Neuronal stem cell (in vitro differentiated cells): ENCODE measurements at regions not wholly inside any gene's neighbourhood (a gene's known extent, or its start where the extent isn't known, plus 50 kb on each side); places are given as distances from the start of the nearest gene placed in this dataset.
"Not testable (repeated sequence)": the region's sequence is repeated elsewhere in the genome, so short reads cannot be mapped to it uniquely, and the experiment has no call there.

ENCODE experiments used
- DNase-seq: peaks from one replicate; pipeline ENCODE4 v3.0.0-alpha.2; 2013; ENCODE audit warnings: low spot score
- H2AFZ ChIP-seq: one replicate; pipeline ENCODE4 v1.6.1; 2013; ENCODE audit warnings: mild to moderate bottlenecking, low read length, inconsistent platforms
- H2AK5ac ChIP-seq: 2 replicates; pipeline ENCODE4 v1.6.1; 2013; ENCODE audit warnings: low read depth, mild to moderate bottlenecking, inconsistent platforms, low read length, moderate library complexity, mixed read lengths
- H2BK120ac ChIP-seq: 2 replicates; pipeline ENCODE4 v1.6.1; 2013; ENCODE audit warnings: low read depth, mild to moderate bottlenecking, inconsistent platforms, low read length, moderate library complexity, mixed read lengths
- H2BK12ac ChIP-seq: one replicate; pipeline ENCODE4 v1.6.1; 2013; ENCODE audit warnings: low read length, inconsistent platforms
- H2BK15ac ChIP-seq: 2 replicates; pipeline ENCODE4 v1.6.1; 2013; ENCODE audit warnings: mild to moderate bottlenecking, low read length, inconsistent platforms, mixed read lengths
- H2BK5ac ChIP-seq: one replicate; pipeline ENCODE4 v1.6.1; 2013; ENCODE audit warnings: inconsistent platforms, mild to moderate bottlenecking, low read length, moderate library complexity
- H3K14ac ChIP-seq: one replicate; pipeline ENCODE4 v1.6.1; 2013; ENCODE audit warnings: low read length, inconsistent platforms
- H3K18ac ChIP-seq: 2 replicates; pipeline ENCODE4 v1.6.1; 2013; ENCODE audit warnings: low read length, inconsistent platforms
- H3K23ac ChIP-seq: 2 replicates; pipeline ENCODE4 v1.6.1; 2013; ENCODE audit warnings: low read depth, mild to moderate bottlenecking, mixed read lengths, low read length, inconsistent platforms; ENCODE audit not compliant: poor library complexity
- H3K27ac ChIP-seq: replicated peaks from 3 replicates; pipeline ENCODE4 v1.5.1; 2013; ENCODE audit warnings: low read length, inconsistent platforms
- H3K27me3 ChIP-seq, 3 experiments: 2 replicates each; pipeline ENCODE4 v1.6.1; 2013; ENCODE audit warnings: low read length in 3 of 3, mild to moderate bottlenecking in 2 of 3, inconsistent platforms in 1 of 3, low read depth in 1 of 3, mixed read lengths in 1 of 3, moderate library complexity in 1 of 3; ENCODE audit not compliant: control insufficient read depth in 3 of 3, insufficient read depth in 3 of 3
- H3K36me3 ChIP-seq, 2 donors: replicated peaks in 1 of 2; 2 replicates each; pipeline ENCODE4 v1.6.1; 2013; ENCODE audit warnings: low read length in 2 of 2; ENCODE audit not compliant: control insufficient read depth in 2 of 2, insufficient read depth in 2 of 2
- H3K4ac ChIP-seq: 2 replicates; pipeline ENCODE4 v1.6.1; 2013; ENCODE audit warnings: inconsistent platforms, mild to moderate bottlenecking, low read length, moderate library complexity
- H3K4me1 ChIP-seq, 2 donors: 1 replicate in 1 of 2; 2 replicates in 1 of 2; pipeline ENCODE4 v1.6.1; 2013; ENCODE audit warnings: low read length in 2 of 2, low read depth in 1 of 2; ENCODE audit not compliant: control insufficient read depth in 2 of 2, insufficient read depth in 1 of 2
- H3K4me2 ChIP-seq: one replicate; pipeline ENCODE4 v1.6.1; 2013; ENCODE audit warnings: mild to moderate bottlenecking, low read length, inconsistent platforms; ENCODE audit not compliant: insufficient read depth, poor library complexity, severe bottlenecking
- H3K4me3 ChIP-seq, 2 donors: 2 replicates each; pipeline ENCODE4 v1.5.1; 2013; ENCODE audit warnings: low read length in 2 of 2, mild to moderate bottlenecking in 2 of 2, inconsistent platforms in 1 of 2, moderate library complexity in 1 of 2
- H3K79me1 ChIP-seq: one replicate; pipeline ENCODE4 v1.6.1; 2013; ENCODE audit warnings: low read depth, mild to moderate bottlenecking, inconsistent platforms, low read length, moderate library complexity
- H3K9ac ChIP-seq: one replicate; pipeline ENCODE4 v1.6.1; 2013; ENCODE audit warnings: mild to moderate bottlenecking, low read depth, low read length, inconsistent platforms; ENCODE audit not compliant: poor library complexity
- H3K9me3 ChIP-seq, 2 donors: replicated peaks in 1 of 2; 2 replicates each; pipeline versions ENCODE3 to v1.6.1; 2013; ENCODE audit warnings: low read length in 2 of 2, mild to moderate bottlenecking in 2 of 2, inconsistent platforms in 1 of 2, low read depth in 1 of 2, mixed read lengths in 1 of 2, moderate library complexity in 1 of 2; ENCODE audit not compliant: control insufficient read depth in 2 of 2, insufficient read depth in 1 of 2
- H4K8ac ChIP-seq: one replicate; pipeline ENCODE4 v1.6.1; 2013; ENCODE audit warnings: low read depth, mild to moderate bottlenecking, inconsistent platforms, low read length, moderate library complexity
- H4K91ac ChIP-seq: one replicate; pipeline ENCODE4 v1.6.1; 2013; ENCODE audit warnings: low read length, low read depth, mild to moderate bottlenecking, inconsistent platforms; ENCODE audit not compliant: poor library complexity
- WGBS, 2 donors: extraction: QIAGEN DNeasy Blood & Tissue Kit; methylation state at CpG; one replicate each; pipeline ENCODE4 v1.1.7; 2013; ENCODE audit warnings: missing lambda C conversion rate in 2 of 2, mixed read lengths in 1 of 2; ENCODE audit not compliant: insufficient read length in 2 of 2, insufficient replicate concordance in 1 of 2; ENCODE audit errors: extremely low coverage in 2 of 2; 5-methylcytosine and 5-hydroxymethylcytosine counted together

- H2BK120ac ChIP-seq, H2AFZ ChIP-seq, H2BK12ac ChIP-seq, H3K4me3 ChIP-seq, H3K14ac ChIP-seq, H3K23ac ChIP-seq, H3K79me1 ChIP-seq, H3K4me1 ChIP-seq, H3K9ac ChIP-seq, H3K27ac ChIP-seq, H3K27me3 ChIP-seq, H4K91ac ChIP-seq, H3K4ac ChIP-seq, H3K36me3 ChIP-seq, H2BK15ac ChIP-seq, H2BK5ac ChIP-seq, DNase-seq, H3K4me2 ChIP-seq, H4K8ac ChIP-seq, H2AK5ac ChIP-seq, H3K18ac ChIP-seq: not testable (repeated sequence)
- WGBS, 2 donors, result no CpG with 5 or more reads among the region's 13 CpGs
- H3K9me3 ChIP-seq, result peaks cover 0 to 29% of the 10 kb centered on the region in 2 donors
These were observed 97.4 kb upstream of the ZNF98 start for GRCh38 chr19:22519562-22519961.

DNA sequence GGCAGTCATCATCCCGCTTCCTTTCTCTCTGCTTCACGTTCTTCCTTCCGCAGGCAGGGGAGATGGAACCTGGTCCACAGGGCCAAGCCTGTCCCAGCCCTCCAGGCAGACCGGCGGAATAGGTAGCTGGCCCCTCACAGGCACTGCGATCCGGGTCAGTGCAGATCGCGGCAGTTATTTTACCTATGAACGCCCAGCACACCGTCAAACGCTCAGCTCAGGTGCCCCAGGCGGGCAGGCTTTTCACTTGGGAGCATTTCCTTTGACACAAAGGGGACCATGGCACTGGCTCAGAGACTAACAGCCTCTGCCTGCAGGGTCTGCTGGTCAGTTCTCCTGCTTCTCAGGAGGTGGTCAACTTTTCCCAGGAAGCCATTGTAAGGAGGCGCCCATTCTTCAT lies 97.0 kb upstream of the ZNF98 start:
- Histone ChIP-seq H2BK120ac (no peak overlapping the region), H3K4me1 (no peaks in the 10 kb centered on the region), H3K36me3 (no peaks in the 10 kb centered on the region), H3K9ac (no peak overlapping the region), H3K14ac (no peak overlapping the region), H3K18ac (no peak overlapping the region), H2AK5ac (no peak overlapping the region), H2BK5ac (no peak overlapping the region), H3K27ac (no peak overlapping the region), H2BK15ac (no peak overlapping the region), H3K4me3 (peak overlapping the region in 1 of 2 donors; percentile 36), H3K4me2 (peak overlapping the region; percentile 11), H3K79me1 (no peaks in the 10 kb centered on the region), H4K91ac (no peak overlapping the region), H4K8ac (no peak overlapping the region), H2AFZ (no peak overlapping the region), H3K4ac (no peak overlapping the region), H3K9me3 (peaks cover 0 to 33% of the 10 kb centered on the region in 2 donors), H3K27me3 (no peaks in the 10 kb centered on the region), H3K23ac (no peak overlapping the region), H2BK12ac (no peak overlapping the region)
- DNase-seq, result no peak
- WGBS, 2 donors, result no CpG with 5 or more reads among the region's 14 CpGs

DNA sequence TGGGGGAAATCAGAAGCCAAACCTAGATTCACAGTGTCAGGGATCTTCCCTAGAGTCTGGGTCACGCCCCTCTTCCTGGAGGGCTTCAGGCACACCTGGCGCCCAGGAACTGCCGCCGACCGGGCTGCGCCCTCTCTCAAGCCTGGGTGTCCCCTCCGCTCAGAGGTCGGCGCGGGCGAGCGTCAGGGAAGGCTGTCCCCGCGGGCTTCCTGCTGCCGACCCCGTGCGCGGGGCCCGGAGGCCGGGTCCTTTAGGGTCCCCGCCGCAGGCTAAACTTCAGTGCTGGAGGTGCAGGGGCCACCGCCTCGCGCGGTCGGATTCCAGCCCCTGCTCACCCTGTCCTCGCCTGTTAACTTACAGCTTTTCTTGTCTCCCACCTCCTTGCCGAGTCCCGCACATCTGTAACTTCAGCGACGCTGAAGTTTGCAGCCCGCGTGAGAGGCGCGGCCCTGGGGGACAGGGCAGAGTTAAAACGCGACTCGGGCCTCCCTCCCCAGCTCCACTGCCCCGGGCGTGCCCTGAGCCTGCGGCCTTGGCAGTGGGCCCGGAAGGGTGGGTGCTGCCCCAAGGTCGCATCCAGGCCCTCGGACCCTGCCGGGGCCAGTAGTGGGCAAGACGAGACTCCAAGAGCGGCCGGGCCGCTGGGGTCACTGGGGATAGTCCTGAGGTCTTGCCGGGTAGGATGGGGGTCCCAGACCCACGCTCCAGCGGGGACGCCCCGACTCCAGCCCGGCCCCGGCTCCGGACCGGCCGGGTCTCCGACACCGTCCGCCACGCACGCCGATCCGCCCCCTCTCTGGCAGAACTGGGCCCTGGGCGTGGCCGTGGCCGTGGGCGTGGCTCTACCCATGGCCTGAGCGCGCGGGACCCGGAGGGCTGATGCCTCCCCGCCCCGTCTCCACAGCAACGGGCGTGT lies 95.6 kb upstream of the ZNF98 start:
- Histone ChIP-seq H3K9ac (no peak overlapping the region), H3K36me3 (no peaks in the 10 kb centered on the region), H2AFZ (no peak overlapping the region), H3K4me3 (no peak overlapping the region), H3K9me3 (peaks cover 0 to 40% of the 10 kb centered on the region in 2 donors), H3K18ac (no peak overlapping the region), H4K8ac (no peak overlapping the region), H4K91ac (no peak overlapping the region), H3K4me2 (no peak overlapping the region), H2BK15ac (no peak overlapping the region), H2BK5ac (no peak overlapping the region), H3K4ac (no peak overlapping the region), H3K79me1 (no peaks in the 10 kb centered on the region), H3K27me3 (no peaks in the 10 kb centered on the region), H2AK5ac (no peak overlapping the region), H2BK12ac (no peak overlapping the region), H3K27ac (no peak overlapping the region), H3K4me1 (no peaks in the 10 kb centered on the region), H3K14ac (no peak overlapping the region), H3K23ac (no peak overlapping the region), H2BK120ac (no peak overlapping the region)
- WGBS, 2 donors, result no CpG with 5 or more reads among the region's 79 CpGs
- no peak for DNase-seq

DNA sequence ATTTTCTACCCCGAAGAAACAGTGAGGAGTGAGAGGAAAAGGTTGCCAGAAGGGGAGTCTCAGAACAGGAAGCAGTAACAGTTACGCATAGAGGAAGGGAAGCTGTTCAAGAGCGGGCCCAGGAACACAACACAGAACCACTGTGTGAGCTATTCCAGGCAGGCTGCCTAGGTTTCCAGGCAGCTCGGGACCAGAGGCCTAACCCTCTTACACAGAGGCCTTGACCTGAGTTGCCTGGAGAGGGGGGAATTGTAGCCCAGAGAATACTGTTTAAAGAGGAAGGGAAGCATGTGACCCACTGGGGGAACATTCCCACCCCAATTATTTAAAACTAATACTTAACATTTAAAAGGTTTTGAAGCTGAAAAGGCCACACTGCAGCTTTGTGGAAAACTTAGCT lies 93.3 kb upstream of the ZNF98 start:
- Histone ChIP-seq H2BK120ac (no peak overlapping the region), H3K23ac (no peak overlapping the region), H3K36me3 (no peaks in the 10 kb centered on the region), H3K27me3 (no peaks in the 10 kb centered on the region), H2BK15ac (no peak overlapping the region), H3K9me3 (peaks cover 2 to 57% of the 10 kb centered on the region in 2 donors), H3K27ac (no peak overlapping the region), H4K91ac (no peak overlapping the region), H3K14ac (no peak overlapping the region), H4K8ac (no peak overlapping the region), H2BK12ac (no peak overlapping the region), H2AFZ (no peak overlapping the region), H2AK5ac (no peak overlapping the region), H3K4me2 (no peak overlapping the region), H3K9ac (no peak overlapping the region), H3K79me1 (no peaks in the 10 kb centered on the region), H3K4me3 (no peak overlapping the region), H3K18ac (no peak overlapping the region), H3K4ac (no peak overlapping the region), H3K4me1 (no peaks in the 10 kb centered on the region), H2BK5ac (no peak overlapping the region)
- WGBS, 2 donors, result no CpG with 5 or more reads among the region's 4 CpGs
- no peak for DNase-seq
